GM21737 (cell line): ENCODE measurements at regions not wholly inside any gene's neighbourhood (a gene's known extent, or its start where the extent isn't known, plus 50 kb on each side); places are given as distances from the start of the nearest gene placed in this dataset.

ENCODE experiments used
- ATAC-seq: cut with Tn5 transposase; IDR thresholded peaks from one replicate; pipeline ENCODE4 v1.9.1; 2021; ENCODE audit warnings: mild to moderate bottlenecking, moderate library complexity; ENCODE audit not compliant: unreplicated experiment

GRCh38 chr9:129336130-129336528 lies 158.1 kb upstream of the IER5L start:
- no peak for ATAC-seq

- no peak for ATAC-seq
Measured at GRCh38 chr9:129335464-129336129, 157.5 kb upstream of the IER5L start.

- no peak for ATAC-seq
Measured at GRCh38 chr9:129334105-129334935, 156.3 kb upstream of the IER5L start.

GRCh38 chr9:129333617-129334104 lies 155.6 kb upstream of the IER5L start:
- no peak for ATAC-seq

- no peak for ATAC-seq
Measured at GRCh38 chr9:129332581-129332980, 154.5 kb upstream of the IER5L start.

GRCh38 chr9:129331772-129332500 lies 153.9 kb upstream of the IER5L start:
- ATAC-seq = no peak

GRCh38 chr9:129331493-129331765 lies 153.4 kb upstream of the IER5L start:
- ATAC-seq = no peak

GRCh38 chr9:129330711-129331492 lies 152.8 kb upstream of the IER5L start:
- no peak for ATAC-seq

GRCh38 chr9:129328355-129329042 lies 150.4 kb upstream of the IER5L start:
- no peak for ATAC-seq

- no peak for ATAC-seq
Measured at GRCh38 chr9:129327552-129328328, 149.7 kb upstream of the IER5L start.

- no peak for ATAC-seq
Measured at GRCh38 chr9:129326061-129327005, 148.3 kb upstream of the IER5L start.

GRCh38 chr9:129324808-129325502 lies 146.9 kb upstream of the IER5L start:
- no peak for ATAC-seq

GRCh38 chr9:129323999-129324553 lies 146.0 kb upstream of the IER5L start:
- ATAC-seq = no peak

GRCh38 chr9:129323376-129323998 lies 145.4 kb upstream of the IER5L start:
- no peak for ATAC-seq

- no peak for ATAC-seq
Measured at GRCh38 chr9:129322641-129323375, 144.7 kb upstream of the IER5L start.

GRCh38 chr9:129322022-129322621 lies 144.1 kb upstream of the IER5L start:
- ATAC-seq = no peak
